NCI-H69 (cell line): ENCODE measurements at regions not wholly inside any gene's neighbourhood (a gene's known extent, or its start where the extent isn't known, plus 50 kb on each side); places are given as distances from the start of the nearest gene placed in this dataset.
"Not testable (repeated sequence)": the region's sequence is repeated elsewhere in the genome, so short reads cannot be mapped to it uniquely, and the experiment has no call there.

Source experiments
- DNase-seq: peaks from one replicate; lab custom pipeline; 2025; lab: John Stamatoyannopoulos, UW

- no peak for DNase-seq
These were observed 319.9 kb downstream of the CBLN4 start for GRCh38 chr20:55685425-55685824.

- no peak for DNase-seq
These were observed 320.7 kb downstream of the CBLN4 start for GRCh38 chr20:55684578-55684977.

GRCh38 chr20:55678970-55679667 lies 326.2 kb downstream of the CBLN4 start:
- no peak for DNase-seq

DNA sequence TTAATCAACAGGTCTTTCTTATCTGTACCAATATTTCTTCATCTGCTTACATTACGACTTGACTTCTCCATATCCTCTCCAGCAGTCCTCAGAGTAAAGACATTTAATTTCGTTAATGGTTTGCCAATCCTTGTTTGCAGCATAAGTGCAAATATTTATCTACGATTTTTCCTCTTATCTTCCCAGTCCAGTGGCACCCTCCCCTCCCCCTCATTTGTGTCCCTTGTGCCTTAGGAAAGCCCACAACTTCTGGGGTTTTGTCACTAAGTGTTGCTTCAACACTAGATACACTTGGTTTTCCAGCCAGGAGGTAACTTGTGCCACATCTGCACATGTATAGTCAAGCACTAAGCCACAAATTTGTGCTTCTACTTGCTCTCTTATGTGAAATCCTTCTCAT lies 327.2 kb downstream of the CBLN4 start:
- no peak for DNase-seq

- DNase-seq, result peak; percentile 31
These were observed 328.3 kb downstream of the CBLN4 start for GRCh38 chr20:55677011-55677410.

GRCh38 chr20:55676097-55676496 lies 329.2 kb downstream of the CBLN4 start:
- DNase-seq, result no peak

DNA sequence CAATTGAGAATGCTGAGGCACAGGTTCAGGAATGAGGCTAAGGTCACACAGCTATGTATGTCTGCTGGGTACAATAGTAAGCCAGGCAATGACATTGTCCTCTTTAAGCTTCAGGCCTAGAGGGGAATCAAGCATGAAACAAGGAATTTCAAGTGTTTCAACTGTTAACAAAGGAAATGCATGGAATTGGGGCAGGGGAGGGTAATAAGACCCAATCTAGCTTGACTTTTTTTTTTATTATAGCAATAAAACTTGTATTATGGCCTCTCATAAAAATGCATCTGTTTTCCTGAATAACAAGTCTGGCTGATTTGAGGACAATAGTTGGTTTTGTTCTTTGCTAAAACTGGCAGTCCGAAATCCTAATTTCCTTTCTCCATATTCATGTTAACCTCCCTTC lies 336.7 kb downstream of the CBLN4 start:
- DNase-seq, result no peak

GRCh38 chr20:55667955-55668354 lies 337.4 kb downstream of the CBLN4 start:
- peak; percentile 66 for DNase-seq

GRCh38 chr20:55667024-55667423 lies 338.3 kb downstream of the CBLN4 start:
- no peak for DNase-seq

- DNase-seq, result no peak
These were observed 349.0 kb downstream of the CBLN4 start for GRCh38 chr20:55656231-55656775.

DNA sequence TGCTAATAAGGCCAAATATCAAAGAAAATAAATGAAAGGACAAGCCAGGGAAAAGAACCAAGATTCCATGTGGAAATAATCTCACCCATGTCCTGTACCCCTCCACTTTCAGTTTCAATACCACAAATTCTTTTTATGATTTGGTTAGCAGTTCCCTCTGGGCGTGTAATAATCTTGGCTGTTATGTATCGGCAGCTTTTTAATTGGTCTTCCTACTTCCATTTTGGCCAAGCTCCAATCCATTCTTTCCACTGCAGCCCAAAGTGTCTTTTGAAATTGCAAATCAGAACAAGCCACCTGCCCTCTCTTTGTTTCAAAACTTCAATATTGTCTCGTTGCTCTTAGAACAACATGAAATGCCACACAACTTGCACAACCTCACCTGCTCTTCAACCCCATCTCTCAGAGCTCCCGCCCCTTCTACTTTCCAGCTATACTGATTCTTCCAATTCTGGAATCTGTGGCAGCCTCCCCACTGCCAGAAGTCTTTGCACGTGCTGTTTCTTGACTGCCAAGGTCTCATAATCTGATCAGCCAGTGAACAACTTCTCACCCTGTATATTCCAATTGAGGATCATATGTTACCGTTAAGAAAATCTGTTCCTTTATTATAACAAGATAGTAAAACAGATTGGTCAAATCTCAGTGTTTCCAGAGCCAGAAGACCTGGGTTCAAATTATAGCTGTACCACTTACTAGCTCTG lies 354.5 kb downstream of the CBLN4 start:
- no peak for DNase-seq

- no peak for DNase-seq
These were observed 356.1 kb downstream of the CBLN4 start for GRCh38 chr20:55649254-55649653.

GRCh38 chr20:55646851-55647250 lies 358.5 kb downstream of the CBLN4 start:
- DNase-seq, result no peak

GRCh38 chr20:55641497-55641896 lies 363.8 kb downstream of the CBLN4 start:
- no peak for DNase-seq

DNA sequence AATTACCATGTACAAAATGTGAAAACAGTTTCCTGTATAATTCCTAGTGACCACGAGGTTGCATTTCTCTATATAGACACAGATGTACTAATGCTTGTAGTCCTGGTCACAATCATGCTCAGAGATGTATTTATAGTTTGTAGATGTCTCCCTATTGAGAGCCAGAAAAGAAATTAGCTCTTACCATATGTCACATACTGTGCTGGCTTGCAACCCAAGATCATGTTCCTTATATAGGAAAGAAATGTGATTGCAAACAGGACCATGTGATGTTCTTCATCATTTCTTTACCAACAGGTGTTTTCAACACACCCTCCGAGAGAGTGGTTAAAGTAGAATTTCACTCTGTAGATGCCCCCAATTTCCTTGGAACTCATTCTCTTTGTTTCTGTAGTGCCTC lies 369.4 kb downstream of the CBLN4 start:
- DNase-seq, result no peak

DNA sequence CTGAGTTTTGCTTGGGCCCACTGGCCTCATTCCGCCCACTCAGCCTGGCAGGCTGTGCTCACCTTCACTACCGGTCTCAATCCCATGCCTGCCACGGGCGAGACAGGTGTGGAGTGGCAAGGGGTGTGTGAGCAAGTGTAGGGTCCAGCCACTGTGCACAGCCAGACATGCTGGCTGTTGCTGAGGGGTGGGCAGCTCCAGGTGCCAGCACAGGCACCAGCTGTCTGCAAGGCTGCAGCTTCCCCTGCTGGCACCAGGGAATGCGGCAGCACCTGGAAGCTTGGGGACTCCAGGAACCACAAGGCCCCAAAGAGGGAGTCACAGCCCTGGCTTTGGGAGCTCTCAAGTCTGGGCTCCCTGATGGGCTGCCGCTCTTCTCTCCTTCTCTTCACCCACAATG lies 372.7 kb downstream of the CBLN4 start:
- no peak for DNase-seq

- not testable (repeated sequence) for DNase-seq
These were observed 376.2 kb downstream of the CBLN4 start for GRCh38 chr20:55629143-55629542.

GRCh38 chr20:55626716-55627115 lies 378.6 kb downstream of the CBLN4 start:
- DNase-seq, result no peak

GRCh38 chr20:55616367-55616766 lies 389.0 kb downstream of the CBLN4 start:
- DNase-seq, result no peak

GRCh38 chr20:55615818-55616217 lies 389.5 kb downstream of the CBLN4 start:
- no peak for DNase-seq

DNA sequence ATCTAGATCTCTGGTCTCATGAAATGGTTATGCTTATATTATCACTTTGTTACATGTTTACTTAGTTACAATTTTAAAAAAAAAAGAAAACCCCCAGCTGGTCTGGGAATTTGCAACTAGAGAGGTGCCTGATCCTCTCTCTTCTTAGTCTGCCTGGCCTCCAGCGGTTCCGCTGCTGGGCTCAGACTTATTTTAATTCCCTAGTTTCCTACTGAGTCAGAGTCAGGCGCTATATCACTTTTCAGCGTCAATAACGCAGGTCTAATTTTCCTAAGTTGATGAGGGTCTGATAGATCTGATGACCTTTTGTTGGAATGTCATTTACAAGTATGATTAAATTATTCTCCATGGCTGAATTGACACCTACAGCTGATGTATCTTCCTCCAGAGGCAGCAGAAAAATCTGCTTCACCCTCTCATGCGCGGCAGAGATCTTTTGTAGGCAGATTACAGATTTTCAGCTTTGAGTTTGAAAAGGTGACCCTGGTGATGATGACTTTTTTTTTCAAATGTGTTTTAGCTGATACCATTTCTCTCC lies 391.0 kb downstream of the CBLN4 start:
- no peak for DNase-seq

- DNase-seq, result no peak
These were observed 394.6 kb downstream of the CBLN4 start for GRCh38 chr20:55610756-55611155.

GRCh38 chr20:55605594-55605993 lies 399.7 kb downstream of the CBLN4 start:
- no peak for DNase-seq
